H1 (cell line): ENCODE measurements at regions not wholly inside any gene's neighbourhood (a gene's known extent, or its start where the extent isn't known, plus 50 kb on each side); places are given as distances from the start of the nearest gene placed in this dataset.

ENCODE experiments used
- FOSL1 ChIP-seq: IDR thresholded peaks from 2 replicates; pipeline ENCODE4 v1.6.1; 2011; ENCODE audit warnings: mild to moderate bottlenecking, low read depth, low read length, moderate library complexity; ENCODE audit not compliant: insufficient read depth
- RNF2 ChIP-seq: fragments of 200-900, 300-1000 bp; sonication (generic); IDR thresholded peaks from 2 replicates; pipeline ENCODE4 v1.7.1; 2016; ENCODE audit warnings: borderline replicate concordance, low read depth, mild to moderate bottlenecking, antibody characterized with exemption, low read length; ENCODE audit not compliant: poor library complexity, severe bottlenecking; ENCODE audit errors: missing control alignments
- RXRA ChIP-seq: IDR thresholded peaks from 2 replicates; pipeline ENCODE4 v1.6.1; 2011; ENCODE audit warnings: low read depth, mild to moderate bottlenecking, low read length, moderate library complexity; ENCODE audit not compliant: insufficient read depth
- USF2 ChIP-seq: IDR thresholded peaks from 2 replicates; pipeline ENCODE4 v1.6.1; 2011; ENCODE audit warnings: low read length, improper control_type of control experiment

GRCh38 chr21:39060485-39061083 lies 122.7 kb downstream of the PSMG1 start (continued):
- TF ChIP-seq USF2 (no peak), RNF2 (no peak), RXRA (no peak), FOSL1 (no peak)
